Osteocyte (in vitro differentiated cells): ENCODE measurements at regions not wholly inside any gene's neighbourhood (a gene's known extent, or its start where the extent isn't known, plus 50 kb on each side); places are given as distances from the start of the nearest gene placed in this dataset.
A peak's percentile ranks its signal among the peaks of the same experiment; 100 is the strongest.
"Not testable (repeated sequence)": the region's sequence is repeated elsewhere in the genome, so short reads cannot be mapped to it uniquely, and the experiment has no call there.

Experiments used
- DNase-seq: peaks from one replicate; pipeline ENCODE4 v3.0.0; 2021; ENCODE audit warnings: mixed read lengths; ENCODE audit not compliant: unreplicated experiment; ENCODE audit errors: extremely low spot score
- H3K27ac Mint-ChIP-seq: one replicate; pipeline ENCODE4 v1.8.0; 2021; ENCODE audit warnings: mild to moderate bottlenecking, mixed read lengths; ENCODE audit not compliant: unreplicated experiment
- H3K27me3 Mint-ChIP-seq: one replicate; pipeline ENCODE4 v1.8.0; 2021; ENCODE audit warnings: mixed read lengths; ENCODE audit not compliant: unreplicated experiment
- H3K36me3 Mint-ChIP-seq: one replicate; pipeline ENCODE4 v1.8.0; 2021; ENCODE audit warnings: mixed read lengths; ENCODE audit not compliant: unreplicated experiment
- H3K4me1 Mint-ChIP-seq: one replicate; pipeline ENCODE4 v1.8.0; 2021; ENCODE audit warnings: mixed read lengths; ENCODE audit not compliant: unreplicated experiment
- H3K4me3 Mint-ChIP-seq: one replicate; pipeline ENCODE4 v1.8.0; 2021; ENCODE audit warnings: mild to moderate bottlenecking, moderate library complexity, mixed read lengths; ENCODE audit not compliant: unreplicated experiment
- H3K9me3 Mint-ChIP-seq: one replicate; pipeline ENCODE4 v1.8.0; 2021; ENCODE audit warnings: mixed read lengths; ENCODE audit not compliant: unreplicated experiment
- TF ChIP-seq, protein P1 (sequence below): fragments of 200-600 bp; sonication (generic); IDR thresholded peaks from 2 replicates; pipeline ENCODE4 v1.5.0; 2021; ENCODE audit warnings: antibody characterized with exemption, mild to moderate bottlenecking, moderate library complexity

DNA sequence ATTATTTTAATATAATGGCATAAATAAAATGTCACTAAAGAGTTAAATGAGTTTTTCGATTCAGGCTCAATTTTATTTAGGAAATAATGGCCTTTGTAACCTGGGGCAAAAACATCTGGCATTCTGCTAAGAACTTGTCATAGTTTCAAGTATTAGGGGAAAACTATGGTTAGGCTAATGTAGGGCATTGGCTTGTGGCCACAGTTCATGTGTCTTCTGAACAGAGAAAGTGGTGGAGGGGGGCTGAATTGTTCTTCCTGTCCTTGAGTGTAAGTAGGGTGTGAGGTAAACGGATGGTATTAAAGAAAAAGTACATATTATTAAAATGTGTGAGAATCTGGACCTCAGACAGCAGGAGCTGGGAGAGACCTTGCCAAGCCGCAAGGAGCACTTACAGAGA, 69.1 kb upstream of the KLF14 start:
- TF ChIP-seq, protein P1, sequence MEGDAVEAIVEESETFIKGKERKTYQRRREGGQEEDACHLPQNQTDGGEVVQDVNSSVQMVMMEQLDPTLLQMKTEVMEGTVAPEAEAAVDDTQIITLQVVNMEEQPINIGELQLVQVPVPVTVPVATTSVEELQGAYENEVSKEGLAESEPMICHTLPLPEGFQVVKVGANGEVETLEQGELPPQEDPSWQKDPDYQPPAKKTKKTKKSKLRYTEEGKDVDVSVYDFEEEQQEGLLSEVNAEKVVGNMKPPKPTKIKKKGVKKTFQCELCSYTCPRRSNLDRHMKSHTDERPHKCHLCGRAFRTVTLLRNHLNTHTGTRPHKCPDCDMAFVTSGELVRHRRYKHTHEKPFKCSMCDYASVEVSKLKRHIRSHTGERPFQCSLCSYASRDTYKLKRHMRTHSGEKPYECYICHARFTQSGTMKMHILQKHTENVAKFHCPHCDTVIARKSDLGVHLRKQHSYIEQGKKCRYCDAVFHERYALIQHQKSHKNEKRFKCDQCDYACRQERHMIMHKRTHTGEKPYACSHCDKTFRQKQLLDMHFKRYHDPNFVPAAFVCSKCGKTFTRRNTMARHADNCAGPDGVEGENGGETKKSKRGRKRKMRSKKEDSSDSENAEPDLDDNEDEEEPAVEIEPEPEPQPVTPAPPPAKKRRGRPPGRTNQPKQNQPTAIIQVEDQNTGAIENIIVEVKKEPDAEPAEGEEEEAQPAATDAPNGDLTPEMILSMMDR: no peak
- peaks cover 5% of the 10 kb centered on the region for H3K36me3 Mint-ChIP-seq

GRCh38 chr7:130804220-130804619, 70.2 kb upstream of the KLF14 start:
- peak overlapping the region; percentile 2 for H3K4me3 Mint-ChIP-seq
- H3K27ac Mint-ChIP-seq: peak overlapping the region; percentile 62
- no peak for DNase-seq
- peaks cover 30% of the 10 kb centered on the region for H3K27me3 Mint-ChIP-seq
- TF ChIP-seq, protein P1: no peak
- peaks cover 5% of the 10 kb centered on the region for H3K36me3 Mint-ChIP-seq
- H3K4me1 Mint-ChIP-seq: peaks cover 30% of the 10 kb centered on the region
- H3K9me3 Mint-ChIP-seq: no peaks in the 10 kb centered on the region

More for the DNA sequence above, 69.1 kb upstream of the KLF14 start:
- Mint-ChIP-seq H3K4me1 (peaks cover 30% of the 10 kb centered on the region), H3K27me3 (peaks cover 41% of the 10 kb centered on the region), H3K27ac (peak overlapping the region; percentile 62), H3K9me3 (no peaks in the 10 kb centered on the region), H3K4me3 (no peak overlapping the region)
- DNase-seq: no peak

DNA sequence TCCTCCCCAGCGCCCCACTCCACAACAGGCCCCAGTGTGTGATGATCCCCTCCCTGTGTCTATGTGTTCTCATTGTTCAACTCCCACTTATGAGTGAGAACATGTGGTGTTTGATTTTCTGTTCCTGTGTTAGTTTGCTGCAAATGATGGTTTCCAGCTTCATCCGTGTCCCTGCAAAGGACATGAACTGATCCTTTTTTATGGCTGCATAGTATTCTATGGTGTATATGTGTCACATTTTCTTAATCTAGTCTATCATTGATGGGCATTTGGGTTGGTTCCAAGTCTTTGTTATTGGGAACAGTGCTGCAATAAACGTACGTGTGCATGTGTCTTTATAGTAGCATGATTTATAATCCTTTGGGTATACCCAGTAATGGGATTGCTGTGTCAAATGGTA, 78.8 kb upstream of the KLF14 start:
- DNase-seq, H3K36me3 Mint-ChIP-seq, H3K9me3 Mint-ChIP-seq, H3K4me1 Mint-ChIP-seq, H3K27ac Mint-ChIP-seq, H3K4me3 Mint-ChIP-seq: not testable (repeated sequence)
- H3K27me3 Mint-ChIP-seq: peaks cover 38% of the 10 kb centered on the region

DNA sequence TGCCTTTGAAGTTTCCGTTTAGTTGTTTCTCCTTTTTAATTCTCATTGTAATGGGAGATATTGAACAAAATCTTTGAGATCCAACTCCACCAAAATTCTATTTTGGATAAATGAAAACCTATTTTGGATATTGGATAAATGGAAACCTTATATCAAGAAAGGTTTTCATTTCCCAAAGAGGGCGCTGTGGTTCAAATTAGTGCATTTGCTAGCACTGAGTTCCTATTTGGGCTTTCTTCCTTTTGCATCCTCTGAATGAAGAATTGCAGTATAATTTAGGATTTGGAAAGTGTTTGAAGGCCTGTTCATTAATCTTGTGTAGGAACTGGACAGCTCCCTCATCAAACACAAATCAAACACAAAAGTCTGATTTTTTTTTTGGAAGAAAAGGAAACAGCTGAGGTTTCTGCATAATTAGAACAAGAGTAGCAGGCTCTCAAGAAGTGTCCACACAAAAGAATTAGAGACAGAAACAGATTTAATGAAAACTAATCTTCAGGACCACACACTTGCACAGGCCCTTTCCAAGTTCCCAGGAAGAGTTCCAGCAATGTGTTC, 80.8 kb upstream of the KLF14 start:
- Mint-ChIP-seq H3K4me1 (no peaks in the 10 kb centered on the region), H3K9me3 (no peaks in the 10 kb centered on the region), H3K36me3 (no peaks in the 10 kb centered on the region), H3K27me3 (peaks cover 42% of the 10 kb centered on the region), H3K4me3 (no peak overlapping the region), H3K27ac (no peak overlapping the region)
- no peak for DNase-seq
- TF ChIP-seq, protein P1: peak; percentile 47

DNA sequence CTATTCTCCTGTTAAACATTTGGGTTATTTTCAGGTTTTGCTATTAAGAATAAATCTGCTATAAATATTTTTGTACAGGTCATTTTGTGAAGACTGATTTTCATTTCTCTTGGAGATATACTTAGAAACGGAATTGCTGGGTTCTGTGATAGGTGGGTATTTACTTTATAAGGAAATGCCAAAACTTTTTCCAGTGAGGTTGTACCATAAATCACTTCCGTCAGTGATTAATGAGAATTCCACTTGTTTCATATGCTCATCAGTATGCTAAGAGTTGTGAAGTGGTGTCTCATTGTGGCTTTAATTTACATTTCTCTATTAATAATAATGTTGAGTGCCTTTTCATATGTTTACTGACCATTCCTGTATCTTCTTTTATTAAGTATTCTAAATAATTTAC, 84.0 kb upstream of the KLF14 start:
- Mint-ChIP-seq H3K27me3 (peaks cover 28% of the 10 kb centered on the region), H3K4me3 (no peak overlapping the region), H3K36me3 (no peaks in the 10 kb centered on the region), H3K9me3 (no peaks in the 10 kb centered on the region), H3K27ac (no peak overlapping the region), H3K4me1 (peaks cover 10% of the 10 kb centered on the region)
- no peak for DNase-seq
- TF ChIP-seq, protein P1: no peak

DNA sequence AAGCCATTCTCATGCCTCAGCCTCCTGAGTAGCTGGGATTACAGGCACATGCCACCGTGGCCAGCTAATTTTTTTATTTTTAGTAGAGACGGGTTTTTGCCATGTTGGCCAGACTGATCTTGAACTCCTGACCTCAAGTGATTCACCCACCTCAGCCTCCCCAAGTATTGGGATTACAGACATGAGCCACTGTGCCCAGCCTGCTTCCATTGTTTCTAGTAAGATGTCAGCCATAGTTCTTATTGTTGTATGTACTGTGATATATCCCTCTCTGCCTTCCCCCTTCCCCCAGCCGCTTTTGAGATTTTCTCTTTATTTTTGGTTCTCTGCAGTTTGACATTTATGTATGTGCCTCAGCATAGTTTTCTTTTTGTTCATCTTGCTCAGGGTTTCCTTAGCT, 87.9 kb upstream of the KLF14 start:
- H3K27ac Mint-ChIP-seq: no peak overlapping the region
- no peak for DNase-seq
- TF ChIP-seq, protein P1: no peak
- peaks cover 13% of the 10 kb centered on the region for H3K4me1 Mint-ChIP-seq
- H3K27me3 Mint-ChIP-seq: peaks cover 19% of the 10 kb centered on the region
- peaks cover 13% of the 10 kb centered on the region for H3K36me3 Mint-ChIP-seq
- peaks cover 12% of the 10 kb centered on the region for H3K9me3 Mint-ChIP-seq
- H3K4me3 Mint-ChIP-seq: no peak overlapping the region
